MCF 10A (cell line): ENCODE measurements at regions not wholly inside any gene's neighbourhood (a gene's known extent, or its start where the extent isn't known, plus 50 kb on each side); places are given as distances from the start of the nearest gene placed in this dataset.

Experiments
- BruUV-seq: library from RNA; stranded (reverse); fragments of 400-500 nt; replicated peaks from 2 replicates; lab custom pipeline; 2021; lab: Mats Ljungman, UMichigan
- CTCF ChIA-PET: fragments of 300-600 bp; sonication (Branson Sonifier 250); formaldehyde crosslinking; extraction: SDS; loops from one replicate; lab custom pipeline; 2021; ENCODE audit warnings: antibody characterized with exemption, inconsistent platforms; lab: Yijun Ruan, JAX
- POLR2A ChIA-PET: fragments of 300-600, 350-650 bp; sonication (Branson Sonifier 250); formaldehyde crosslinking; extraction: SDS; loops from one replicate; lab custom pipeline; 2020; ENCODE audit warnings: antibody characterized with exemption, inconsistent platforms; lab: Yijun Ruan, JAX
- DNase-seq: peaks from one replicate; pipeline ENCODE4 v3.0.0-alpha.2; 2018; ENCODE audit not compliant: unreplicated experiment
- H3K27ac Mint-ChIP-seq: one replicate; pipeline ENCODE4 v1.8.0; 2022; ENCODE audit warnings: mild to moderate bottlenecking, low read depth, mixed read lengths; ENCODE audit not compliant: unreplicated experiment
- H3K27me3 Mint-ChIP-seq: one replicate; pipeline ENCODE4 v1.8.0; 2022; ENCODE audit warnings: mixed read lengths; ENCODE audit not compliant: insufficient read depth, unreplicated experiment
- H3K36me3 Mint-ChIP-seq: one replicate; pipeline ENCODE4 v1.8.0; 2022; ENCODE audit warnings: mild to moderate bottlenecking, moderate library complexity, mixed read lengths; ENCODE audit not compliant: insufficient read depth, unreplicated experiment
- H3K4me1 Mint-ChIP-seq: one replicate; pipeline ENCODE4 v1.8.0; 2022; ENCODE audit warnings: mixed read lengths; ENCODE audit not compliant: insufficient read depth, unreplicated experiment
- H3K4me3 Mint-ChIP-seq: one replicate; pipeline ENCODE4 v1.8.0; 2022; ENCODE audit warnings: mild to moderate bottlenecking, moderate library complexity, mixed read lengths; ENCODE audit not compliant: unreplicated experiment
- H3K9me3 Mint-ChIP-seq: one replicate; pipeline ENCODE4 v1.8.0; 2022; ENCODE audit warnings: mixed read lengths; ENCODE audit not compliant: unreplicated experiment
- CTCF ChIP-seq: fragments of 200-600 bp; IDR thresholded peaks from one replicate; pipeline ENCODE4 v1.8.0; 2022; ENCODE audit warnings: antibody characterized with exemption, mild to moderate bottlenecking; ENCODE audit not compliant: unreplicated experiment
- intact Hi-C: fragments of 100-400 bp; cut with micrococcal nuclease; formaldehyde crosslinking; loops from 2 replicates; pipeline ENCODE4 v1.14.1; 2022

DNA sequence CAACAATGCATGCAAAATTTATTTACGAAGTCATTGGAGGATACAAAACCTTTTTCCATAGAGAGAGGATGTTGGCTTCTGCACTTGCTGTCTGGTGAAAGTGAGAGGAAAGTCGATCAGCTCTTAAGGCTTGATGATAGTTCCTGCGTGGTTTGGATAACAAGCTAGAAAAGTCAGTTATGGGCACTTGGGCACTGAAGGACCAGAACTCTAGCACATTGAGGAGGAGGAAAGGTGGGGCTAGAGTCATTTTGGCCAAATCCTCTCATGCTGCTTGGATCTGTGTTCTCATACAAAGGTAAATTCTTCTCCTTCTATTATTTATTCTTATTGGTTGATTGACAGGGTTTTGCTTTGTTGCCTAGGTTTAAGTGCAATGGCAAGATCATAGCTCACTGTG lies 245.9 kb upstream of the ADAMTSL1 start:
- POLR2A ChIA-PET: interaction anchor here (0.6 kb wide), 1 partner anchor 9 kb away, joined by 3 read pairs; no protein-coding TSS in a partner anchor
- no peak for TF ChIP-seq CTCF
- no peak for DNase-seq
- Mint-ChIP-seq H3K36me3 (peaks cover under 1% of the 10 kb centered on the region), H3K27ac (no peak overlapping the region), H3K4me1 (no peaks in the 10 kb centered on the region), H3K4me3 (no peak overlapping the region), H3K9me3 (no peaks in the 10 kb centered on the region), H3K27me3 (no peaks in the 10 kb centered on the region)
- BruUV-seq: no TSS peak
- intact Hi-C loops: no loop called here
- CTCF ChIA-PET: interaction anchor here (0.5 to 1.9 kb wide), 4 partner anchors 10 to 584 kb away, joined by 3 to 6 read pairs (median 4); no protein-coding TSS in a partner anchor

GRCh38 chr9:18229992-18230676 lies 243.8 kb upstream of the ADAMTSL1 start:
- Mint-ChIP-seq H3K27ac (no peak overlapping the region), H3K4me1 (peaks cover 6% of the 10 kb centered on the region), H3K9me3 (no peaks in the 10 kb centered on the region), H3K36me3 (peaks cover 7% of the 10 kb centered on the region), H3K27me3 (no peaks in the 10 kb centered on the region), H3K4me3 (no peak overlapping the region)
- TF ChIP-seq CTCF: no peak
- BruUV-seq: no TSS peak
- CTCF ChIA-PET: interaction anchor here (1.0 to 1.7 kb wide), 2 partner anchors 8 to 798 kb away, joined by 3 to 4 read pairs; no protein-coding TSS in a partner anchor
- POLR2A ChIA-PET: no interaction called here
- no peak for DNase-seq
- intact Hi-C loops: no loop called here

DNA sequence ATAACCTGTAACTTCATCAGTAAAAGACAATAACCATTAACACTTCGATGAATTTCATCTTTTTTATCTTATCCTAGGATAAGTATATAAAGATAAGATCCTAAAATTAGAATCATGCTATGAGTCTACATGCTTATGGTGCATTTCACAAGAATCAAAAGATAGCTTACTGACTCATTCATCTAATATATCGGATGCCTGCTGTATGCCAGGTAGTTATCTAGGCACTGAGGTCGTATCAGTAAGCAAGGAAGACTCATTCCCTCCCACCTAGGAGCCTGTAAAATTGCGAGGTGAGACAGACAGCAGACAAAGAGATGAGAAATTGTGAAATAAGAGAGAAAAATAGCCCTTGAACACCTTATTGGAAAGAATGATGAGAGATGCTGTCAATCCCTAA lies 240.6 kb upstream of the ADAMTSL1 start:
- no peak for TF ChIP-seq CTCF
- CTCF ChIA-PET: interaction anchor here (0.7 to 0.8 kb wide), 4 partner anchors 25 to 1026 kb away, joined by 3 read pairs; no protein-coding TSS in a partner anchor
- Mint-ChIP-seq H3K36me3 (peaks cover 7% of the 10 kb centered on the region), H3K4me3 (no peak overlapping the region), H3K27ac (no peak overlapping the region), H3K27me3 (no peaks in the 10 kb centered on the region), H3K9me3 (no peaks in the 10 kb centered on the region), H3K4me1 (peaks cover 17% of the 10 kb centered on the region)
- intact Hi-C loops: no loop called here
- no peak for DNase-seq
- no TSS peak for BruUV-seq
- POLR2A ChIA-PET: no interaction called here

DNA sequence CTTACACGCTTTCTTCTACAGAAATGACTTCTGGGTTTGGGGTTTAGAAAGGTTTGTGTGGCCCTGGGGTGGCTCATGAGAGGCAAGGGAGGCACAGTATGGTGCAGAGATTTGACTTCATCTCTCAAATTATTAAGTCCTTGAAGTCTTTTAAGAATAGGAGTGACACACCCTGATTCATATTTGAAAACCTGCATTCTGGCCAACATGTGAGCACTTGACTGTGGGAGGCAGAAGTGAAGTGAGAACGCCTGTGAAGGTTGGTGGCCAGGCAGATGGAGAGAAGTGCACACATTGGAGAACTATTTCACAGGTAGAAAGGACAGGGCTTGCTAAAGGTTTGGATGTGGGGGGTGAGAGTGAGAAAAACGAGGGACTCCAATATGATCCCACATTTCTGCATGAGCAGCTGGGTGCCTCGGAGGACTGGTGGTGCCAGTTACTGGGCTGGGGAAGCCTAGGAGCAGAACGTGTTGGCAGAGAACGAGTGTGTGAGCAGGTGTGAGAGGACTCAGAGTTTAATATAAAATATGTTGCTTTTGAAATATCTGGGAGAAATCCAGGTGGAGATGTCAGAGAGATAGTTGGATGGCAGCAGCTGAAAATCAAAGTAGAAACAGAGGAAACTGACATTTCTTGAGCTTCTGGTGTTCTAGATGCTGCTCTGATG lies 240.0 kb upstream of the ADAMTSL1 start:
- H3K36me3 Mint-ChIP-seq: peaks cover 7% of the 10 kb centered on the region
- ChIA-PET CTCF (interaction anchor here (0.8 to 1.9 kb wide), 3 partner anchors 21 to 306 kb away, joined by 3 to 6 read pairs (median 5); no protein-coding TSS in a partner anchor), POLR2A (no interaction called here)
- H3K4me1 Mint-ChIP-seq: peaks cover 22% of the 10 kb centered on the region
- no peak for DNase-seq
- H3K27me3 Mint-ChIP-seq: no peaks in the 10 kb centered on the region
- intact Hi-C loops: no loop called here
- no peaks in the 10 kb centered on the region for H3K9me3 Mint-ChIP-seq
- no peak overlapping the region for H3K4me3 Mint-ChIP-seq
- no peak for TF ChIP-seq CTCF
- no peak overlapping the region for H3K27ac Mint-ChIP-seq
- BruUV-seq: no TSS peak
